22Rv1 (cell line): ENCODE measurements at regions not wholly inside any gene's neighbourhood (a gene's known extent, or its start where the extent isn't known, plus 50 kb on each side); places are given as distances from the start of the nearest gene placed in this dataset.
"Not testable (repeated sequence)": the region's sequence is repeated elsewhere in the genome, so short reads cannot be mapped to it uniquely, and the experiment has no call there.

Experiments
- CTCF ChIP-seq: fragments of 450-650 bp; IDR thresholded peaks from 2 replicates; pipeline ENCODE4 v1.5.1; 2017; ENCODE audit warnings: mild to moderate bottlenecking
- ZFX ChIP-seq: fragments of 450-650 bp; IDR thresholded peaks from 2 replicates; pipeline ENCODE4 v1.6.1; 2017; ENCODE audit warnings: antibody characterized with exemption, borderline replicate concordance

DNA sequence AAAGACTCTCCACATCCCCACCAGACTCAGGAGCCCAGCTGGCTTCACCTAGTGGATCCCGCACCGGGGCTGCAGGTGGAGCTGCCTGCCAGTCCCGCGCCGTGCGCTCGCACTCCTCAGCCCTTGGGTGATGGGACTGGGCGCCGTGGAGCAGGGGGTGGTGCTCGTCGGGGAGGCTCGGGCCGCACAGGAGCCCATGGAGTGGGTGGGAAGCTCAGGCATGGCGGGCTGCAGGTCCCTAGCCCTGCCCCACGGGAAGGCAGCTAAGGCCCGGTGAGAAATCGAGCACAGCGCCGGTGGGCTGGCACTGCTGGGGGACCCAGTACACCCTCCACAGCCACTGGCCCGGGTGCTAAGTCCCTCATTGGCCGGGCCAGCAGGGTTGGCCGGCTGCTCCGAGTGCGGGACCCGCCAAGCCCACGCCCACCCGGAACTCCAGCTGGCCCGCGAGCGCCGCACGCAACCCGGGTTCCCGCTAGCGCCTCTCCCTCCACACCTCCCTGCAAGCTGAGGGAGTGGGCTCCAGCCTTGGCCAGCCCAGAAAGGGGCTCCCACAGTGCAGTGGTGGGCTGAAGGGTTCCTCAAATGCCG, 93.2 kb upstream of the CCBE1 start:
- not testable (repeated sequence) for TF ChIP-seq CTCF, ZFX
